ENCODE measurements at regions not wholly inside any gene's neighbourhood (a gene's known extent, or its start where the extent isn't known, plus 50 kb on each side); places are given as distances from the start of the nearest gene placed in this dataset.
A peak's percentile ranks its signal among the peaks of the same experiment; 100 is the strongest.

DNA sequence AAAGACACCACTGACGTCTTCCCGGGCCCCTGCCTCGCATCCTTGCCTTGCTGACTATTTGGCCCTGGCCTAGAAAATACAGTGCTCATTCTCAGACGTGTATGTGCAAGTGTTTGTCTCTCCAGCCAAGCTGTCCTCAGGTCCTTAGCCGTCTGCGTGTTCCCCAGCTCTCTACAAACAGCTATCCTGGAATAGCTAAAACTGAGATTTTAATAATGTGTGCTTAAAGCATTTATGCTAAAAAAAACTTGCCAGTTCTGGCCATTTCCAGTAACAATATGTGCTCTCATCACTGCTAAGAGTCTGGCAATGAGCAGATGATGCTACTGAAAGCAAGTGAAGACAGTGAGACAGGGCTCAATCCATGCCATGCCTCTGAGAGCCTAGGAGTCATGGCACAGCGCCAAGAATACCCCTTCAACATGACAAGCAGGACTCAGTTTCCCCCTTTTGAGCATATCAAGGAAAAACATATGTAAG is 55.7 kb downstream of the IRF2BP2 start:
- DNase-seq = no peak

DNA sequence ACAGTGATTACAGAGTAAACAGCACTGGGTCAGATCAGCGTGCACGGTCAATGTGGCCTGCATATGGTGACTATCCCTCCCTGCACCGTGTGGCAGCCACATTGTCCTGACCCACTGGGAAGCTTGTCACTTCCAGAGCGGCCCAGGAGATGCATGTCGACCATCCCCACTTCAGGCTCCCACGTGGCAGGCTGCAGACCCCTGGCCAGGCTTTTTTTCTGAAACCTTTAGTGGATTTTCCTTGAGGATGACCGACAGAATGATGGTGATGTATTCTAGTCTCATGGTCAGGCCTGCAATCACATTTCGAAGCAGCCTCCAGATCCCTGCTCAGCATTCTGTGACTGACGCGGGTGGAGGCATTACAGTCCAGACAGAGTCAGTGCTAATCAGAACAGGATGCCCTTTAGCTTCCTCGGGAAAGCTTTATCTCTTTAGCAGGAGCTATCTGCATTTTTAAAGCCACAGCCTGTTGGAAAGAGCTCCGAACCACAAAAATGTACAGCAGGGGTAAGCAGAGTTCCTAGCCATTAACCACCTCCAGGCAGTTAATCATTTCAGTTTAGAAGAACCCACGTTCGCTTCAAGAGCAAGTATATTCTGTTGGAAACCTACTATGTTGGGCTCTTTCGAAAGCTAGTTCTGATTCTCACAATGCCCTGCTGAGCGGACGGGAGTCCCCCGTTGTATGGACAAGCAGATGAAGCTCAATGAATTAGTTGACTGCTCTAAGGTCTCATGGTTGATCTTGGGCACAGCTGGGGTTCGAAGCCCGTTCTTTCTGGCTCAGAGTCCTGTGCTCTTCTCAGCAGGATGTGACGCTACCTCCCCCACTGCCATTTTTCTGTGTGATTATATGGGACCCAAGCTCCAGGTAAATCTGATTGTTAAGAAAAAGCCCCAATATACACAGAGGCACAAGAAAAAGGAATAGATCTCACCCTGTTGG is 56.5 kb downstream of the IRF2BP2 start:
- no peak for DNase-seq

DNA sequence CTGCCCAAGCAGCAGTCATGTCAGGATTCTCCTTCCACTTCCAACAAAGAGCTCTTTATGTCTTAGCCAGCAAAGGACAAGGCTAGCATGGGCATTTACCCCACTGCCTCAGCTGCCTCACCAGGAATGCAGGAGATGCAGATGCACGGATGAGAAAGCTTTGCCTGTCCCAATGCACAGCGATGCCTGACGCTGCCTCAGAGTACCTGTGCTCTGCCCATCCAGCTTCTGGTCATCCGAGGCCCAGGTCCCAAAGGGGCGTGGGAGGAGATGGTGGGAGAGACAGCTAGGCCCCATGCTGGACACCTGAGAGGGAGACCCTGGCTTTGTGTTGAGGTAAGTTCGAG is 59.0 kb downstream of the IRF2BP2 start:
- no peak for DNase-seq

DNA sequence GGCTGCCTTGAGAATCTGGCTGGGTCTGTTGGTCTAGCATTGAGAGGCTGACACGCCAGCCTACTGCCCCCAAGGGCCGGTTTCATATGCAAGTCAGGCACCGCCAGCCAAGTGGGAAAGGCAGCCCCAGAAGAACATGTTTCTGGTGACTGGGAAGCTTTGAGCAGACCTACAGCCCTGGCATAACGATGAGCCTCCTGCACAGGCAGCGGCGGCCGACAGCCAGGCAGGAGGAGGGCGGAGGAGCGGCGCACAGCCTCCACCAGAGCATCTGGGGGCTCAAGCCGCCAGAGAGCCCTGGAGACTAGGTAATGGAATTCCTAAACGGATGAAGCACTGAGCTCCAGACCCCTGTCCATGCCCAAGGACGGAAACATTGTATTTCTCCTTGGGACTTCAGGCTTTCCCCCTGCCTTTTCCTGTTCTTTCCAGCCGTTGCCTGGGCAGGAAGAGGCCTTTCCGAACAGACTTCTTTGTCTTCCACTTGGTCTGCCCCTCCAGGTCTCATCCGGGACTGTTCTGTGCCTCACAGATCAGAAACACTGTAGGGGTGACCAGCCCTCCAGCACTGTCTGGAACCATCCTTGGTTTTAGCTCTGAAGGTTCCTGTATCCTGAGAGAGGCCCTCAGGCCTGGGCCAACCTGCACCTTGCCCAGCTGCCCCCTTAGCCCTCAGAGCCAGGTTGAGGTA is 59.5 kb downstream of the IRF2BP2 start:
- DNase-seq = no peak

DNA sequence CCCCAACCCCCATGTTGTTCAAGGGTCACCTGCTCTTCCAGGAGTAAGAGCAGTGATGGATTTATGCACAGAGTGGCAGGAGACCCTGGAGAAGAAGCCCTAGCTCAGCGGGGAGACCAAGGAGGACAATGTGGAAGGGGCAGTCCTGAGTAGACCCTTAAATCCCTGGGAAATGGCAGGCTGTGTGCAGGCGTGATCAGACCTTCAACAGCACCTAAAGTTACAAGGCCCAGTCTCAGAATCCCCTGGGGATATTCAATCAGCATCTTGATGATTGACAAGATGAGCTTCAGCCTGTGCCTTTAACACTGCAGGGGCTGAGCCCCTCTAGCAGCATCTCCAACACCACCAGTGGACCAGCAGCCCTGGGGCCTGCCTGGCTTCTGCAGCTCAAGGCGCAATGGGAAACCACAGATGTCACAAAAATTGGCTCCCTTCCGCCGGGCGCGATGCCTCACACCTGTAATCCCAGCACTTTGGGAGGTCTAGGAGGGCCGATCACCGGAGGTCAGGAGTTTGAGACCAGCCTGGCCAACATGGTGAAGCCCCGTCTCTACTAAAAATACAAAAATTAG is 60.4 kb downstream of the IRF2BP2 start:
- no peak for DNase-seq

DNA sequence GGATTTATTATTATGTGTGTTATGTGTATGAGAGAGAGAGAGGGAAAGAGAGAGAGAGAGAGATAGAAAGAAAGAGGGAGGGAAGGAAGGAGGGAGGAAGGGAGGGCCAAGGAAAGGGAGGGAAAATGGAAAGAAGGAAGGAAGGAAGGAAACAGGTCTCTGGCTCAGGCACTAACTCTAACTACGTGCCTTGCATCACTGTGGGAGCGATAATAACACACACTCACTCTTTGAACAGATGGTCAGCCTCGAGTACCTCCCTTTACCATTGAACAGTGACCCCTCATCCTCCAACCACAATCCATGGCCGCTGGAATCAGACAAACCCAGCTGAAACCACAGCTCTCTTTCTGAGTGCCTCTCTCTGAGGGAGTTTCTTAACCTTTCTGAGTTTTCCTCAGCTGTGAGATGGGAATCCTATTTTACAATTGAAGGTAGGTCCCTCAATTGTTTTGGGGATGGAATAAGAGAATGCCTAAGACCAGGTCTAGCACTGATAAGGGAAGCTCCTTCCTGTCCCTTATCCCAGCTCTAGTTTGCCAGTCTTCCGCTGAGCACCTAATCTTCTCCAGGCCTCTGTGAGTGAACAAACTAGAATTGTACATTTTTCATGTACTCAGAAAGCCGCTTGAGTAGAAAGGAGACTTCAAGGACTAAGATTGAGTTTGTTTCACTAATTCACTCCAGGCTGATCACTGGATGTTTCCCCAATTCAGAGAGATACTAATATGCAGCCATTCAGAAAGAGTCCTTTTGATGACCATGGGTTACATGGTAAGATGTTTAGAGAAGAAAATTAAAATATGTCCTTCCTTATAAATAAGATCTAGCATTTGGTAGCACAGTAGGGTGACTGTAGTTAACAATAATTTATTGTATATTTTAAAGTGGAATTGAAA is 62.8 kb downstream of the IRF2BP2 start:
- no peak for DNase-seq

DNA sequence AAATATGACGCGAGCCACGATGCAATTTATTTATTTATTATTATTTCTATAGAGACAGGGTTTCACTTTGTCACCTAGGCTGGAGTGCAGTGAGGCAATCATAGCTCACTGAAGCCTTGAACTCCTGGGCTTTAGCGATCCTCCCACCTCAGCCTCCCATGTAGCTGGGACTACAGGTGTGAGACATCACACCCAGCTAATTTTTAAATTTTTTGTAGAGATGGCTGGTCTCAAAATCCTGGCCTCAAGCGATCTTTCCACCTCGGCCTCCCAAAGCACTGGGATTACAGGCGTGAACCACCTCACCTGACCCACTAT is 63.6 kb downstream of the IRF2BP2 start:
- no peak for DNase-seq

DNA sequence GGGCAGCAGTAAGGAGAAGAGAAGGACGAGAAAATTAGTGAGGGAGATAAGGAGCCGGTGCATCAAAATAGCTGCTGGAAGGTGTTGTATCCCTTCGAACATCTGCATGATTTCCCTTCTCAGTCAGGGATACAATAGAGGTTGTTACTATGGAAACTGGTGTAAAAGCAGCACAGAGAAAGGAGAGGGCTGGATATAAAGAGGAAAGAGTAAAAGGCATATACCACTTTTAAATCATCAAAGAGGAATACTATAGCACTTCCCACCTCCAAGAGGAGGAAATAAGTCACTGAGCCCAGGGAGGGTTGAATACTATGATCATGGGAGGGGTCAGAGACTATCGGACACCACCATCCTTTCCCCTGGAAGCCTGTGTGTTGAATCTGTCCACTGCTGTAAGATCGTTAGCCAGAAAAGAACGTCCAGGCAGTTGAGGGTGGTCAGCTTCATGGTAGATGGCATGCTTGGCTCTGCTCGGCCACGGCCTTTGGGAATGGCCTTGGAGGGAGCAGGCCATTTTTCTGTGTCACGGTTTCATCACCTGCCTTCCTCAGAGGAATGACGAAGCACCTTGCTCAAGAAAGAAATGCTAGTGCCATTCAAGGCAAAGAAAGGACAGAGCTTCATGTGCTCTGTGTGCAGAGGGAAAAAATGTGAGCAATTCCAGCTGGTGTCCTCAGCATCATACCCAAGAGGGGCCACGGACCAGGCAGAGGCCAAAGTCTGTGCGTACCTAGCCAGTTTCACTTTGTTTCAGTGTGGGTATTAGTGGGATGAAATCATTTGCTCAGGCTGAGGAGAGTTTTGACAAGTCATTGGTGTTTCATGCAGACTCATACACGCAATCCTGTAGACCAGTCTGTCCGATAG is 64.2 kb downstream of the IRF2BP2 start:
- DNase-seq = no peak

GRCh38 chr1:234544087-234544579 is 65.2 kb upstream of the TARBP1 start:
- DNase-seq = peak; percentile 97

GRCh38 chr1:234543442-234544086 is 64.6 kb upstream of the TARBP1 start:
- no peak for DNase-seq

GRCh38 chr1:234542211-234542850 is 63.4 kb upstream of the TARBP1 start:
- DNase-seq = no peak

DNA sequence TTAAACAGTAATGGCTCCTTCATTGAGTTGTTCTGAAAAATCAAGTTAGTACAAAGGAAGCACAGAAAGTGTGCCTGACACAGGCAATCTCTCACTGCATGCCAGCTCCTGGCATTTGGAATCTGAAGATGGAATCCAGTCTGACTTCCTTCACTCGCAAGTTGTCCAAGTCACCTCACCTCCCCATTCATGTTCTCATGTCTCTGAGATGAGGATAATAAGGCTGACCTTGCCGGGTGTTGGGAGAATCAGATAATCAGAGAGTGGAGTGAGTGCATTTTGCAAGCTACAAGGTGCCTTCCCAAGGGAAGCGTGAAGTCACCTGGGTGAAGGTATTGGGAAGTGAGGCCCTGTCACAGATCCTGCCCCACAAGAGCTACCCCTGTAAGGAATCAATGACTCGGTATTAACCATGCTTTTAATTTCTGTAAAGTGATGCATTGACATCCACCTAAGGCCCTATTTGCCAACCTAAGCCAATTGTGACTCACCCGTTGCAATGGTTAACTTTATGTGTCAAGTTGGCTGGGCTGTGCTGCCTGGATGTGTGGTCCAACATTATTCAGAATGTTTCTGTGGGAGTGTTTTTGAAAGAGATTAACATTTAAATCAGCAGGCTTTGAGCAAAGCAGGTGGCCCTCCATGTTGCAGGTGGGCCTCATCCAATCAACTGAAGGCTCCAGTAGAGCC is 62.5 kb upstream of the TARBP1 start:
- no peak for DNase-seq

DNA sequence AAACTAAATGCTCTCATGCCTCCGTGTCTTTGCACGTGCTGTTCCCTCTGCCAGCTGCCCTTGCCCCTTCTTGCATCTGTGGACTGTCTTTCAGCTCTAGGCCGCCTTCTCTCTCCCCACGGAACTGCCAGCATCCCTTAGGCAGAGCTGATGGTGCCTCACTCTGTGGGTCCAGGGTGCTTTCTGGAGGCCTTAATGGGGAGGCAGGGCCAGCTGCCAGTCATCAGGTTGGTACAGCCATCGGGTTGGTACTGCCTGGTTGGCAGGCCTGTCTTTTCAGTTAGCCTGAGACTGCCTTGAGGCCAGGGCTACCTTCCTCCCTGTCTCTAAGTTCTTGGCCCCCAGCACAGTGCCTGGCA is 61.4 kb upstream of the TARBP1 start:
- DNase-seq = no peak

DNA sequence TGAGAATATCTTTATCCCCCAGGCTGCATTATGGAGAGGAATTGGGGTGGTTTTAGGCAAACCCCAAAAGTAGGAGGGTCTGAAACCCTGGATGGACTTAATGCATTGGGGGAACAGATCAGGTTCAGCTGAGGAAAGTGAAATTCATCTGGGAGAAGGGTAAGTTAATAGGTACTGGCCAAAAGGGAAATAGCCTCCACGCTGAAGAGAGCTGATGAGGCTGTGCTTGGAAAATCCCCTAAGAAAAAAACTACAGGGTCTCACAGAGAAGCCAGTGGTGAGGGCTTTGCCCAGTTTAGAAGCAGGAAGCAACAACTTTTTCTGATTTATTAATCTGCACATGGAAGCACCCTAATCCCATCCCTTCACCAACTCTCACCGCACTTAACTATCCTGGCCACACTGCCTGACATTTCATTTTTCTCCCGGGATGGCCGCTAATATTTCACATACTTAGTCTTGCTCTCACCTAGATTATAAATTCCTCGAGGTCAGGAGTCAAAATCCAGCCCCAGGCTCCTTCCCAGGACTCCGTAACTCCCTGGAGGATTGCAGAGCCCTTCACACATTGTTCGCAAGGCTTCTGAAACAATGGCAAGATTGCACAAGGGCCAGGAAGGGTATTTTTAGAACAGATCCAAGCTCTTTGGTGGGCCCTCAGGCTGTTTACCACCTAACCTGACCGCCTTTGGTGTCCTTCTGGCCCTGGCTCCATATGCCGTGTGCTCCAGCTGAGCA is 60.9 kb upstream of the TARBP1 start:
- DNase-seq = no peak

DNA sequence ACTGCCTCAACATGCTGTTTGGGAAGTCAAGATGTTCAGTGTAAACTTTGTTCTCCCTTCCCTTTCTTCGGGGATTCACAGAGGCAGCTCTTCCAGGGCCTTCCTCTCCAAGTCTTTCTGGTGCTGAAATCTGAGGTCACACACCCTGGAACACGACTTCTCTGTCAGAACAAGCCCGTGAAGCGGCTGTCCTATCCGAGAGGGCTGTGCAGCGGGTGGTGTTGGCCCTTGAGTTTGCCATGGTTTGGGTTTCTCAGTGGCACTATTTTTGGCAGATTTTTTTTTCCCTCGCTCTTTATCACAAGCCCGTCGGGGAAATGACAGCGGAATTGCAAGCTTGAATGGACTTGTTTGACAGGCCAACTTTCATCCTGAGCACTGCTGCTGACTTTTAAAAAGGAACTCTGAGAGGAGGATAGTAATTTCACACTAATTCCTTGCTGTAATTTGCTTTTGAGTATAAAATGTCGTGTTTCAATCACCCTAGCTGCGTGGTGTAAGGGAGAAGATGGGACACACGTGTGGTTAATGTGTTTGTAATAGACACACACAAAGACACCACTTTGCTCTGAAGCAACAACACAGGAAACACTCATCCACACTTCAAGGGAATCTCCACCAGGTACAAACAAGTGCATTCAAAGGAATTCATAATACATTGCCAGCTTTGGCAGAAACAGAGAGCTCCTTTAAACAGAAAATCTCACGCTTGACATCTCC is 60.1 kb upstream of the TARBP1 start:
- peak; percentile 21 for DNase-seq

DNA sequence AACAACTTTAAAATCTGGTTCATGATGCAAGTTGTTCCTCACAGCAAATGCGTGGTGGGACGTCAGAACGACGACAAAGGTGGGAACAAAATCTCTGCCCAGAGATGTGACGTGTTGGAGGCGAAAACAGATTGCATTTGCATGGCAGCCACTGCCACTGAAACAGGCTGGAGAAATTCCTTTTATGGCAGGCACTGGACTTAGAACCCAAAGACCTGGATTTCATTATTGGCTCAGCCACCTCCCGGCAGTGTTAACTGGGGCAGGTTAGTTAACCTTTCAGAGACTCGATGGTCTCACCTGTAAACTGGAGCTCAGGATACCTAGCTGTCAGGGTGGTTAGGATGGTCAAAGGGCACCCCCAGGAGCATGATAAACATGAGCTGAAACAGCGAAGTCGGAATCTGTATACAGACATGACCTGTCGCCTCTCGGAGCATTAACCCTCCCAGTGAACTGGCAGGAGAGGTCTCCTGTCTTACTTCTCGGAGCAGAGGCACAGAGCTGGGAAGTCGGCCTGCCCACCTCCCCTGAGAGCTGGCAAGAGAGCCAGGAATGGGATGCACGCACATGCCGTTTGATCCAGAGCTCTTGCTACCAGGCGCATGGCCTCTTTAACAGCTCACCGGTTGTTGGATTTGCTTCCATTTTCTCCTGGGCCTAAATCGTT is 59.2 kb upstream of the TARBP1 start:
- no peak for DNase-seq

GRCh38 chr1:234537236-234537635 is 58.3 kb upstream of the TARBP1 start:
- DNase-seq = no peak

GRCh38 chr1:234536741-234537140 is 57.8 kb upstream of the TARBP1 start:
- DNase-seq = no peak

Measured in NCI-H2171 treated with DMSO at 0.1 percent for 48 hours (cell line).